ENCODE measurements at regions not wholly inside any gene's neighbourhood (a gene's known extent, or its start where the extent isn't known, plus 50 kb on each side); places are given as distances from the start of the nearest gene placed in this dataset.

DNA sequence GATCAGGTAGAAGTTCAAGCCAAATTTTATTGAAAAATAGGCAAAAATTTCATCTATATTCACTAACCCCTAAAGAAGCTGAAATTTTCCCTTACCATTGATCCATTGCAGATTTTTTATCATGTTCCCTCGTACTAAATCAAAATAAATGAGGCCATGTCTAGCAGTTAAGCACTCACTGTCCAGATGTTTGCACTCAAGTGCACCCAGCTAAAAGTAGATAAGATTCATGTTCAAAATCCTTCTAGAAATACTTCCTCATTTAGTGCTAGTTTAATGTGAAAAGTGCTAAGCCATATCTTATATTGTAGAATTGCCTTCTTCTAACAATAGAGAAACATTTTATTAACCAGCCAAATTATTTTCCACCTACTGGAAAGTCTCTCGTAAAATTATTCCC, 164.7 kb upstream of the UBE2E2 start (continued):
- TF ChIP-seq ZBTB1 (CRISPR knock-in tag; IDR thresholded peaks at IDR 0.05; ENCODE audit: borderline replicate concordance, low read depth) (no peak), POLR2H (tag; IDR thresholded peaks at IDR 0.05; ENCODE audit: low read depth) (no peak), HOMEZ (CRISPR knock-in tag; IDR thresholded peaks at IDR 0.05) (no peak)
- TF ChIP-seq, protein P1, sequence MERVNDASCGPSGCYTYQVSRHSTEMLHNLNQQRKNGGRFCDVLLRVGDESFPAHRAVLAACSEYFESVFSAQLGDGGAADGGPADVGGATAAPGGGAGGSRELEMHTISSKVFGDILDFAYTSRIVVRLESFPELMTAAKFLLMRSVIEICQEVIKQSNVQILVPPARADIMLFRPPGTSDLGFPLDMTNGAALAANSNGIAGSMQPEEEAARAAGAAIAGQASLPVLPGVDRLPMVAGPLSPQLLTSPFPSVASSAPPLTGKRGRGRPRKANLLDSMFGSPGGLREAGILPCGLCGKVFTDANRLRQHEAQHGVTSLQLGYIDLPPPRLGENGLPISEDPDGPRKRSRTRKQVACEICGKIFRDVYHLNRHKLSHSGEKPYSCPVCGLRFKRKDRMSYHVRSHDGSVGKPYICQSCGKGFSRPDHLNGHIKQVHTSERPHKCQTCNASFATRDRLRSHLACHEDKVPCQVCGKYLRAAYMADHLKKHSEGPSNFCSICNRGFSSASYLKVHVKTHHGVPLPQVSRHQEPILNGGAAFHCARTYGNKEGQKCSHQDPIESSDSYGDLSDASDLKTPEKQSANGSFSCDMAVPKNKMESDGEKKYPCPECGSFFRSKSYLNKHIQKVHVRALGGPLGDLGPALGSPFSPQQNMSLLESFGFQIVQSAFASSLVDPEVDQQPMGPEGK (CRISPR knock-in tag; IDR thresholded peaks at IDR 0.05; ENCODE audit: borderline replicate concordance) = no peak
- TF ChIP-seq, protein P2, sequence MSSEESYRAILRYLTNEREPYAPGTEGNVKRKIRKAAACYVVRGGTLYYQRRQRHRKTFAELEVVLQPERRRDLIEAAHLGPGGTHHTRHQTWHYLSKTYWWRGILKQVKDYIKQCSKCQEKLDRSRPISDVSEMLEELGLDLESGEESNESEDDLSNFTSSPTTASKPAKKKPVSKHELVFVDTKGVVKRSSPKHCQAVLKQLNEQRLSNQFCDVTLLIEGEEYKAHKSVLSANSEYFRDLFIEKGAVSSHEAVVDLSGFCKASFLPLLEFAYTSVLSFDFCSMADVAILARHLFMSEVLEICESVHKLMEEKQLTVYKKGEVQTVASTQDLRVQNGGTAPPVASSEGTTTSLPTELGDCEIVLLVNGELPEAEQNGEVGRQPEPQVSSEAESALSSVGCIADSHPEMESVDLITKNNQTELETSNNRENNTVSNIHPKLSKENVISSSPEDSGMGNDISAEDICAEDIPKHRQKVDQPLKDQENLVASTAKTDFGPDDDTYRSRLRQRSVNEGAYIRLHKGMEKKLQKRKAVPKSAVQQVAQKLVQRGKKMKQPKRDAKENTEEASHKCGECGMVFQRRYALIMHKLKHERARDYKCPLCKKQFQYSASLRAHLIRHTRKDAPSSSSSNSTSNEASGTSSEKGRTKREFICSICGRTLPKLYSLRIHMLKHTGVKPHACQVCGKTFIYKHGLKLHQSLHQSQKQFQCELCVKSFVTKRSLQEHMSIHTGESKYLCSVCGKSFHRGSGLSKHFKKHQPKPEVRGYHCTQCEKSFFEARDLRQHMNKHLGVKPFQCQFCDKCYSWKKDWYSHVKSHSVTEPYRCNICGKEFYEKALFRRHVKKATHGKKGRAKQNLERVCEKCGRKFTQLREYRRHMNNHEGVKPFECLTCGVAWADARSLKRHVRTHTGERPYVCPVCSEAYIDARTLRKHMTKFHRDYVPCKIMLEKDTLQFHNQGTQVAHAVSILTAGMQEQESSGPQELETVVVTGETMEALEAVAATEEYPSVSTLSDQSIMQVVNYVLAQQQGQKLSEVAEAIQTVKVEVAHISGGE (CRISPR knock-in tag; IDR thresholded peaks at IDR 0.05) = no peak
